Vagina (tissue), 2 donors: ENCODE measurements at regions not wholly inside any gene's neighbourhood (a gene's known extent, or its start where the extent isn't known, plus 50 kb on each side); places are given as distances from the start of the nearest gene placed in this dataset.
"Not testable (repeated sequence)": the region's sequence is repeated elsewhere in the genome, so short reads cannot be mapped to it uniquely, and the experiment has no call there.

Experiments used
- DNase-seq, 2 donors: peaks; one replicate each; pipeline ENCODE4 v3.0.0-alpha.2; 2017; ENCODE audit errors: extremely low spot score in 2 of 2
- H3K27ac ChIP-seq: fragments of 200-600 bp; sonication (generic); one replicate; pipeline ENCODE4 v1.5.1; 2019
- H3K27me3 ChIP-seq: fragments of 200-600 bp; sonication (generic); one replicate; pipeline ENCODE4 v1.5.1; 2019
- H3K36me3 ChIP-seq, 2 donors: fragments of 200-600 bp; sonication (generic); one replicate each; pipeline ENCODE4 v1.5.1; 2017 to 2019
- H3K4me1 ChIP-seq: fragments of 200-600 bp; sonication (generic); one replicate; pipeline ENCODE4 v1.5.1; 2019
- H3K4me3 ChIP-seq, 2 donors: fragments of 200-600 bp; sonication (generic); 1 replicate in 1 of 2; 2 replicates in 1 of 2; pipeline ENCODE4 v1.5.1; 2016 to 2019
- H3K9me3 ChIP-seq: fragments of 200-600 bp; sonication (generic); one replicate; pipeline ENCODE4 v1.5.1; 2019
- CTCF ChIP-seq, 3 experiments: fragments of 450-650 bp in 2 of 3; fragments of 200-600 bp in 1 of 3; sonication (generic) in 1 of 3; IDR thresholded peaks; one replicate each; pipeline ENCODE4 v1.5.1; 2017 to 2019; ENCODE audit warnings: antibody characterized with exemption in 3 of 3, mild to moderate bottlenecking in 2 of 3, moderate library complexity in 2 of 3
- POLR2A ChIP-seq, 2 donors: fragments of 450-650 bp; IDR thresholded peaks; one replicate each; pipeline ENCODE4 v1.6.1; 2017; ENCODE audit warnings: antibody characterized with exemption in 2 of 2, mild to moderate bottlenecking in 2 of 2, moderate library complexity in 2 of 2
- POLR2AphosphoS5 ChIP-seq, 2 donors: sonication (generic); formaldehyde crosslinking; IDR thresholded peaks; one replicate each; pipeline ENCODE4 v1.9.0; 2017; ENCODE audit warnings: antibody characterized with exemption in 2 of 2, mild to moderate bottlenecking in 2 of 2, low read depth in 1 of 2; ENCODE audit not compliant: insufficient read depth in 1 of 2
- intact Hi-C: fragments of 100-400 bp; cut with DNase I; formaldehyde crosslinking; loops from one replicate; pipeline ENCODE4 v1.15.1; 2023

GRCh38 chr6:169085466-169085865 is 168.2 kb downstream of the THBS2 start:
- intact Hi-C loops: no loop called here
- TF ChIP-seq POLR2A (IDR thresholded peaks at IDR 0.05) (no peak), POLR2AphosphoS5 (IDR thresholded peaks at IDR 0.05; ENCODE audit: insufficient read depth in 1 of 2, low read depth in 1 of 2) (no peak), CTCF (IDR thresholded peaks at IDR 0.05) (no peak)
- Histone ChIP-seq H3K4me1 (no peaks in the 10 kb centered on the region), H3K27ac (no peak overlapping the region), H3K27me3 (no peaks in the 10 kb centered on the region), H3K36me3 (no peaks in the 10 kb centered on the region), H3K9me3 (peaks cover 5% of the 10 kb centered on the region), H3K4me3 (no peak overlapping the region)
- DNase-seq: no peak

- H3K27me3 ChIP-seq, DNase-seq, H3K4me3 ChIP-seq, intact Hi-C loops, H3K36me3 ChIP-seq, H3K9me3 ChIP-seq, H3K27ac ChIP-seq, H3K4me1 ChIP-seq: not testable (repeated sequence)
These were observed 169.1 kb downstream of the THBS2 start for GRCh38 chr6:169084557-169084956.

- intact Hi-C loops: no loop called here
- Histone ChIP-seq H3K4me3 (no peak overlapping the region), H3K27me3 (no peaks in the 10 kb centered on the region), H3K27ac (no peak overlapping the region), H3K4me1 (no peaks in the 10 kb centered on the region), H3K36me3 (no peaks in the 10 kb centered on the region), H3K9me3 (no peaks in the 10 kb centered on the region)
- no peak for DNase-seq
- TF ChIP-seq POLR2AphosphoS5 (IDR thresholded peaks at IDR 0.05; ENCODE audit: insufficient read depth in 1 of 2, low read depth in 1 of 2) (no peak), CTCF (IDR thresholded peaks at IDR 0.05) (no peak), POLR2A (IDR thresholded peaks at IDR 0.05) (no peak)
These were observed 169.6 kb downstream of the THBS2 start for GRCh38 chr6:169084067-169084466.

- no peaks in the 10 kb centered on the region for H3K9me3 ChIP-seq
- H3K4me1 ChIP-seq: no peaks in the 10 kb centered on the region
- H3K36me3 ChIP-seq: no peaks in the 10 kb centered on the region
- no peak for DNase-seq
- no peak overlapping the region for H3K4me3 ChIP-seq
- no peaks in the 10 kb centered on the region for H3K27me3 ChIP-seq
- TF ChIP-seq POLR2AphosphoS5 (IDR thresholded peaks at IDR 0.05; ENCODE audit: insufficient read depth in 1 of 2, low read depth in 1 of 2): no peak
- TF ChIP-seq CTCF (IDR thresholded peaks at IDR 0.05): no peak
- no peak for TF ChIP-seq POLR2A (IDR thresholded peaks at IDR 0.05)
- intact Hi-C loops: no loop called here
- H3K27ac ChIP-seq: no peak overlapping the region
These were observed 170.2 kb downstream of the THBS2 start for GRCh38 chr6:169083508-169083874.

GRCh38 chr6:169082817-169083507 is 170.7 kb downstream of the THBS2 start:
- DNase-seq: no peak
- no peaks in the 10 kb centered on the region for H3K9me3 ChIP-seq
- no peak overlapping the region for H3K27ac ChIP-seq
- no peaks in the 10 kb centered on the region for H3K4me1 ChIP-seq
- intact Hi-C loops: no loop called here
- no peak overlapping the region for H3K4me3 ChIP-seq
- H3K27me3 ChIP-seq: no peaks in the 10 kb centered on the region
- TF ChIP-seq CTCF (IDR thresholded peaks at IDR 0.05) (no peak), POLR2AphosphoS5 (IDR thresholded peaks at IDR 0.05; ENCODE audit: insufficient read depth in 1 of 2, low read depth in 1 of 2) (no peak), POLR2A (IDR thresholded peaks at IDR 0.05) (no peak)
- no peaks in the 10 kb centered on the region for H3K36me3 ChIP-seq
